ENCODE measurements at regions not wholly inside any gene's neighbourhood (a gene's known extent, or its start where the extent isn't known, plus 50 kb on each side); places are given as distances from the start of the nearest gene placed in this dataset.

DNA sequence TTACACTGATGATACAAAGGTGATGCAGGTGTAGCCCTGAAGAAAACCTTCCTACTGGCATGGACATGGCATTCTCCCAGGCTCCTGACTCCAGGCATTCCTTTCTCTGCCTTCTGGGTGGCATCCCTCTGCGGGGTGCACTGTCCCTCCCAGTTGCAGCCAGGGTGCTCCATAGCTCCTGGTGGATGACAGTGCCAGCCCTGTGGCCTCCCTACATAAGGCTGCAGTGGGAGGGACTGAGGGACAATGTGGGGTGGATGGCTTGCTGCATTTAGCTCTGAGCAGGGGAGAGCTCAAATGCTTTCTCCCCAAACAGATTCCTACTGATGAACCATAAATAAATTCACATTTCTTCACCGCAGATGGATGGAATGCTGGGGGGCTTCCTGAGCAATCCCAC lies 97.0 kb upstream of the GJB5 start:
- Histone ChIP-seq H3K4me3 (ENCODE audit: low read depth, low read length) (no peak overlapping the region), H3K9me3 (ENCODE audit: control insufficient read depth, insufficient read depth, low read depth, low read length) (no peaks in the 10 kb centered on the region), H3K36me3 (ENCODE audit: control insufficient read depth in 2 of 2, insufficient read depth in 1 of 2, low read length in 2 of 2) (no peaks in the 10 kb centered on the region), H3K27ac (ENCODE audit: extremely low read depth, low read depth, low read length) (no peak overlapping the region), H3K4me1 (ENCODE audit: control insufficient read depth, insufficient read depth, low read length) (no peaks in the 10 kb centered on the region)
- TF ChIP-seq ZIC2 (tag by site-specific recombination; IDR thresholded peaks at IDR 0.05) (no peak), IKZF3 (tag by site-specific recombination; IDR thresholded peaks at IDR 0.05) (no peak), ZFP69B (tag by site-specific recombination; IDR thresholded peaks at IDR 0.05) (no peak), ZNF202 (tag by site-specific recombination; IDR thresholded peaks at IDR 0.05; ENCODE audit: borderline replicate concordance) (no peak), ZNF221 (tag by site-specific recombination; IDR thresholded peaks at IDR 0.05; ENCODE audit: borderline replicate concordance) (no peak), ZNF560 (tag by site-specific recombination; IDR thresholded peaks at IDR 0.05; ENCODE audit: borderline replicate concordance) (no peak), ZNF132 (tag by site-specific recombination; IDR thresholded peaks at IDR 0.05; ENCODE audit: borderline replicate concordance) (no peak), ZNF311 (tag by site-specific recombination; IDR thresholded peaks at IDR 0.05; ENCODE audit: borderline replicate concordance) (no peak), ZNF596 (tag by site-specific recombination; IDR thresholded peaks at IDR 0.05) (no peak), ZNF626 (tag by site-specific recombination; IDR thresholded peaks at IDR 0.05) (no peak)
- TF ChIP-seq, protein P1, sequence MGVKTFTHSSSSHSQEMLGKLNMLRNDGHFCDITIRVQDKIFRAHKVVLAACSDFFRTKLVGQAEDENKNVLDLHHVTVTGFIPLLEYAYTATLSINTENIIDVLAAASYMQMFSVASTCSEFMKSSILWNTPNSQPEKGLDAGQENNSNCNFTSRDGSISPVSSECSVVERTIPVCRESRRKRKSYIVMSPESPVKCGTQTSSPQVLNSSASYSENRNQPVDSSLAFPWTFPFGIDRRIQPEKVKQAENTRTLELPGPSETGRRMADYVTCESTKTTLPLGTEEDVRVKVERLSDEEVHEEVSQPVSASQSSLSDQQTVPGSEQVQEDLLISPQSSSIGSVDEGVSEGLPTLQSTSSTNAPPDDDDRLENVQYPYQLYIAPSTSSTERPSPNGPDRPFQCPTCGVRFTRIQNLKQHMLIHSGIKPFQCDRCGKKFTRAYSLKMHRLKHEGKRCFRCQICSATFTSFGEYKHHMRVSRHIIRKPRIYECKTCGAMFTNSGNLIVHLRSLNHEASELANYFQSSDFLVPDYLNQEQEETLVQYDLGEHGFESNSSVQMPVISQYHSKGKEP (tag by site-specific recombination; IDR thresholded peaks at IDR 0.05): no peak
- TF ChIP-seq, protein P2, sequence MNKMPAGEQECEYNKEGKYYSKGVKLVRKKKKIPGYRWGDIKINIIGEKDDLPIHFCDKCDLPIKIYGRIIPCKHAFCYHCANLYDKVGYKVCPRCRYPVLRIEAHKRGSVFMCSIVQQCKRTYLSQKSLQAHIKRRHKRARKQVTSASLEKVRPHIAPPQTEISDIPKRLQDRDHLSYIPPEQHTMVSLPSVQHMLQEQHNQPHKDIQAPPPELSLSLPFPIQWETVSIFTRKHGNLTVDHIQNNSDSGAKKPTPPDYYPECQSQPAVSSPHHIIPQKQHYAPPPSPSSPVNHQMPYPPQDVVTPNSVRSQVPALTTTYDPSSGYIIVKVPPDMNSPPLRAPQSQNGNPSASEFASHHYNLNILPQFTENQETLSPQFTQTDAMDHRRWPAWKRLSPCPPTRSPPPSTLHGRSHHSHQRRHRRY (tag by site-specific recombination; IDR thresholded peaks at IDR 0.05): no peak
- ChIA-PET POLR2A (no interaction called here), CTCF (no interaction called here)

DNA sequence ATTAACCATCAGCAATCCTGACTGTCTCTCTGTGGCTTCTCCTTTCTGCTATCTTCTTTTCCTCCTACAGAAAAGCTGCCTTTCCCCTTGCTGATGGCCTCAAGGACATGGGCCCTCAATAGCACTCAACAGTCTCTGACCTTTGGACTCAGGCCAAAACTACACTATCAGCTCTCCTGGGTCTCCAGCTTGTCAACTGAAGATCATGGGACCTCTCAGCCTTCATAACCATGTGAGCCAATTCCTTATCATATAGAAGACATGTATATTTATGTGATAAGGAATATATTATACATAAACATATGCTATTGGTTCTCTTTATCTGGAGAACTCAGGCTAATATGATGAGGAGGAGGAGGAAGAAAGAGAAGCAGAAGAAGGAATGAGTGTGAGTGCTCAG lies 91.8 kb upstream of the GJB5 start:
- ChIA-PET CTCF (no interaction called here), POLR2A (no interaction called here)
- no peak overlapping the region for H3K4me3 ChIP-seq (ENCODE audit: low read depth, low read length)
- no peaks in the 10 kb centered on the region for H3K9me3 ChIP-seq (ENCODE audit: control insufficient read depth, insufficient read depth, low read depth, low read length)
- no peak for TF ChIP-seq HOXD13 (CRISPR knock-in tag; IDR thresholded peaks at IDR 0.05; ENCODE audit: borderline replicate concordance)
- no peak for TF ChIP-seq ZNF510 (tag by site-specific recombination; IDR thresholded peaks at IDR 0.05; ENCODE audit: insufficient replicate concordance)
- no peak for TF ChIP-seq ZNF423 (tag by site-specific recombination; IDR thresholded peaks at IDR 0.05)
- no peak for TF ChIP-seq ZXDB (tag by site-specific recombination; IDR thresholded peaks at IDR 0.05)
- TF ChIP-seq, protein P3, sequence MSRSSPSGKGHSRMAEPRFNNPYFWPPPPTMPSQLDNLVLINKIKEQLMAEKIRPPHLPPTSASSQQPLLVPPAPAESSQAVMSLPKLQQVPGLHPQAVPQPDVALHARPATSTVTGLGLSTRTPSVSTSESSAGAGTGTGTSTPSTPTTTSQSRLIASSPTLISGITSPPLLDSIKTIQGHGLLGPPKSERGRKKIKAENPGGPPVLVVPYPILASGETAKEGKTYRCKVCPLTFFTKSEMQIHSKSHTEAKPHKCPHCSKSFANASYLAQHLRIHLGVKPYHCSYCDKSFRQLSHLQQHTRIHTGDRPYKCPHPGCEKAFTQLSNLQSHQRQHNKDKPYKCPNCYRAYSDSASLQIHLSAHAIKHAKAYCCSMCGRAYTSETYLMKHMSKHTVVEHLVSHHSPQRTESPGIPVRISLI (tag by site-specific recombination; IDR thresholded peaks at IDR 0.05): no peak
- TF ChIP-seq, protein P4, sequence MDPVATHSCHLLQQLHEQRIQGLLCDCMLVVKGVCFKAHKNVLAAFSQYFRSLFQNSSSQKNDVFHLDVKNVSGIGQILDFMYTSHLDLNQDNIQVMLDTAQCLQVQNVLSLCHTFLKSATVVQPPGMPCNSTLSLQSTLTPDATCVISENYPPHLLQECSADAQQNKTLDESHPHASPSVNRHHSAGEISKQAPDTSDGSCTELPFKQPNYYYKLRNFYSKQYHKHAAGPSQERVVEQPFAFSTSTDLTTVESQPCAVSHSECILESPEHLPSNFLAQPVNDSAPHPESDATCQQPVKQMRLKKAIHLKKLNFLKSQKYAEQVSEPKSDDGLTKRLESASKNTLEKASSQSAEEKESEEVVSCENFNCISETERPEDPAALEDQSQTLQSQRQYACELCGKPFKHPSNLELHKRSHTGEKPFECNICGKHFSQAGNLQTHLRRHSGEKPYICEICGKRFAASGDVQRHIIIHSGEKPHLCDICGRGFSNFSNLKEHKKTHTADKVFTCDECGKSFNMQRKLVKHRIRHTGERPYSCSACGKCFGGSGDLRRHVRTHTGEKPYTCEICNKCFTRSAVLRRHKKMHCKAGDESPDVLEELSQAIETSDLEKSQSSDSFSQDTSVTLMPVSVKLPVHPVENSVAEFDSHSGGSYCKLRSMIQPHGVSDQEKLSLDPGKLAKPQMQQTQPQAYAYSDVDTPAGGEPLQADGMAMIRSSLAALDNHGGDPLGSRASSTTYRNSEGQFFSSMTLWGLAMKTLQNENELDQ (tag by site-specific recombination; IDR thresholded peaks at IDR 0.05; ENCODE audit: low read depth): no peak
- TF ChIP-seq, protein P5, sequence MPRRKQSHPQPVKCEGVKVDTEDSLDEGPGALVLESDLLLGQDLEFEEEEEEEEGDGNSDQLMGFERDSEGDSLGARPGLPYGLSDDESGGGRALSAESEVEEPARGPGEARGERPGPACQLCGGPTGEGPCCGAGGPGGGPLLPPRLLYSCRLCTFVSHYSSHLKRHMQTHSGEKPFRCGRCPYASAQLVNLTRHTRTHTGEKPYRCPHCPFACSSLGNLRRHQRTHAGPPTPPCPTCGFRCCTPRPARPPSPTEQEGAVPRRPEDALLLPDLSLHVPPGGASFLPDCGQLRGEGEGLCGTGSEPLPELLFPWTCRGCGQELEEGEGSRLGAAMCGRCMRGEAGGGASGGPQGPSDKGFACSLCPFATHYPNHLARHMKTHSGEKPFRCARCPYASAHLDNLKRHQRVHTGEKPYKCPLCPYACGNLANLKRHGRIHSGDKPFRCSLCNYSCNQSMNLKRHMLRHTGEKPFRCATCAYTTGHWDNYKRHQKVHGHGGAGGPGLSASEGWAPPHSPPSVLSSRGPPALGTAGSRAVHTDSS (tag by site-specific recombination; IDR thresholded peaks at IDR 0.05): no peak
- TF ChIP-seq ZNF214 (tag by site-specific recombination; IDR thresholded peaks at IDR 0.05; ENCODE audit: borderline replicate concordance): no peak
- no peak for TF ChIP-seq ZNF169 (tag by site-specific recombination; IDR thresholded peaks at IDR 0.05)
- TF ChIP-seq, protein P6, sequence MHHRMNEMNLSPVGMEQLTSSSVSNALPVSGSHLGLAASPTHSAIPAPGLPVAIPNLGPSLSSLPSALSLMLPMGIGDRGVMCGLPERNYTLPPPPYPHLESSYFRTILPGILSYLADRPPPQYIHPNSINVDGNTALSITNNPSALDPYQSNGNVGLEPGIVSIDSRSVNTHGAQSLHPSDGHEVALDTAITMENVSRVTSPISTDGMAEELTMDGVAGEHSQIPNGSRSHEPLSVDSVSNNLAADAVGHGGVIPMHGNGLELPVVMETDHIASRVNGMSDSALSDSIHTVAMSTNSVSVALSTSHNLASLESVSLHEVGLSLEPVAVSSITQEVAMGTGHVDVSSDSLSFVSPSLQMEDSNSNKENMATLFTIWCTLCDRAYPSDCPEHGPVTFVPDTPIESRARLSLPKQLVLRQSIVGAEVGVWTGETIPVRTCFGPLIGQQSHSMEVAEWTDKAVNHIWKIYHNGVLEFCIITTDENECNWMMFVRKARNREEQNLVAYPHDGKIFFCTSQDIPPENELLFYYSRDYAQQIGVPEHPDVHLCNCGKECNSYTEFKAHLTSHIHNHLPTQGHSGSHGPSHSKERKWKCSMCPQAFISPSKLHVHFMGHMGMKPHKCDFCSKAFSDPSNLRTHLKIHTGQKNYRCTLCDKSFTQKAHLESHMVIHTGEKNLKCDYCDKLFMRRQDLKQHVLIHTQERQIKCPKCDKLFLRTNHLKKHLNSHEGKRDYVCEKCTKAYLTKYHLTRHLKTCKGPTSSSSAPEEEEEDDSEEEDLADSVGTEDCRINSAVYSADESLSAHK (tag by site-specific recombination; IDR thresholded peaks at IDR 0.05): no peak
- no peak for TF ChIP-seq ZNF2 (tag by site-specific recombination; IDR thresholded peaks at IDR 0.05)
- TF ChIP-seq ZFP37 (tag by site-specific recombination; IDR thresholded peaks at IDR 0.05): no peak
- no peaks in the 10 kb centered on the region for H3K4me1 ChIP-seq (ENCODE audit: control insufficient read depth, insufficient read depth, low read length)
- no peak overlapping the region for H3K27ac ChIP-seq (ENCODE audit: extremely low read depth, low read depth, low read length)
- H3K36me3 ChIP-seq (ENCODE audit: control insufficient read depth in 2 of 2, insufficient read depth in 1 of 2, low read length in 2 of 2): no peaks in the 10 kb centered on the region
